ENCODE measurements at regions not wholly inside any gene's neighbourhood (a gene's known extent, or its start where the extent isn't known, plus 50 kb on each side); places are given as distances from the start of the nearest gene placed in this dataset.

- DNase-seq (ENCODE audit: low spot score) = no peak
These were observed 186.9 kb downstream of the AHR start for GRCh38 chr7:17485368-17485767.

- no peak for DNase-seq (ENCODE audit: low spot score)
These were observed 187.5 kb downstream of the AHR start for GRCh38 chr7:17485904-17486303.

- DNase-seq (ENCODE audit: low spot score) = no peak
These were observed 188.4 kb downstream of the AHR start for GRCh38 chr7:17486835-17487234.

GRCh38 chr7:17487343-17487742 lies 188.9 kb downstream of the AHR start:
- no peak for DNase-seq (ENCODE audit: low spot score)

GRCh38 chr7:17488829-17489228 lies 190.4 kb downstream of the AHR start:
- no peak for DNase-seq (ENCODE audit: low spot score)

- no peak for DNase-seq (ENCODE audit: low spot score)
These were observed 191.5 kb downstream of the AHR start for GRCh38 chr7:17489961-17490360.

- no peak for DNase-seq (ENCODE audit: low spot score)
These were observed 192.4 kb downstream of the AHR start for GRCh38 chr7:17490825-17491224.

GRCh38 chr7:17492437-17492836 lies 194.0 kb downstream of the AHR start:
- DNase-seq (ENCODE audit: low spot score) = no peak

GRCh38 chr7:17493446-17493845 lies 195.0 kb downstream of the AHR start:
- no peak for DNase-seq (ENCODE audit: low spot score)

- no peak for DNase-seq (ENCODE audit: low spot score)
These were observed 197.4 kb downstream of the AHR start for GRCh38 chr7:17495655-17496394.

GRCh38 chr7:17497136-17497535 lies 198.7 kb downstream of the AHR start:
- no peak for DNase-seq (ENCODE audit: low spot score)

GRCh38 chr7:17497549-17498167 lies 199.2 kb downstream of the AHR start:
- no peak for DNase-seq (ENCODE audit: low spot score)

GRCh38 chr7:17498230-17498629 lies 199.8 kb downstream of the AHR start:
- DNase-seq (ENCODE audit: low spot score) = no peak

- no peak for DNase-seq (ENCODE audit: low spot score)
These were observed 202.3 kb downstream of the AHR start for GRCh38 chr7:17500736-17501135.

- DNase-seq (ENCODE audit: low spot score) = no peak
These were observed 203.2 kb downstream of the AHR start for GRCh38 chr7:17501441-17502212.

GRCh38 chr7:17502213-17503060 lies 204.0 kb downstream of the AHR start:
- DNase-seq (ENCODE audit: low spot score) = no peak

- no peak for DNase-seq (ENCODE audit: low spot score)
These were observed 207.6 kb downstream of the AHR start for GRCh38 chr7:17506095-17506494.

- no peak for DNase-seq (ENCODE audit: low spot score)
These were observed 208.1 kb downstream of the AHR start for GRCh38 chr7:17506596-17506995.

GRCh38 chr7:17507717-17508116 lies 209.3 kb downstream of the AHR start:
- DNase-seq (ENCODE audit: low spot score) = no peak

GRCh38 chr7:17512181-17512675 lies 213.8 kb downstream of the AHR start:
- no peak for DNase-seq (ENCODE audit: low spot score)

GRCh38 chr7:17516771-17517170 lies 218.3 kb downstream of the AHR start:
- DNase-seq (ENCODE audit: low spot score) = no peak

GRCh38 chr7:17520941-17521340 lies 222.5 kb downstream of the AHR start:
- no peak for DNase-seq (ENCODE audit: low spot score)
